AG04449 (cell line): ENCODE measurements at regions not wholly inside any gene's neighbourhood (a gene's known extent, or its start where the extent isn't known, plus 50 kb on each side); places are given as distances from the start of the nearest gene placed in this dataset.

Experiments used
- CTCF ChIA-PET: fragments of 350-600 bp; formaldehyde crosslinking; extraction: SDS; loops from one replicate; lab custom pipeline; 2021; ENCODE audit warnings: antibody characterized with exemption; lab: Yijun Ruan, JAX
- POLR2A ChIA-PET: fragments of 400-600, 350-600 bp; formaldehyde crosslinking; extraction: SDS; loops from one replicate; lab custom pipeline; 2020; ENCODE audit warnings: antibody characterized with exemption, inconsistent platforms; lab: Yijun Ruan, JAX
- DNase-seq: peaks from one replicate; pipeline ENCODE4 v3.0.0-alpha.2; 2010; ENCODE audit warnings: low read depth, low spot score
- H3K4me3 ChIP-seq: 2 replicates; pipeline ENCODE4 v1.5.1; 2011; ENCODE audit warnings: low read depth, mild to moderate bottlenecking, control low read depth, low read length
- TF ChIP-seq, protein P1 (sequence below): IDR thresholded peaks from one replicate; pipeline ENCODE4 v1.5.1; 2011; ENCODE audit warnings: mild to moderate bottlenecking, moderate library complexity, low read length, control low read depth, inconsistent platforms; ENCODE audit not compliant: insufficient read depth; ENCODE audit errors: missing control alignments

- ChIA-PET POLR2A (no interaction called here), CTCF (interaction anchor here (1.0 to 7.1 kb wide), 14 partner anchors 10 to 608 kb away, joined by 3 to 135 read pairs (median 11); a partner anchor contains a TSS)
- no peak for DNase-seq
- TF ChIP-seq, protein P1, sequence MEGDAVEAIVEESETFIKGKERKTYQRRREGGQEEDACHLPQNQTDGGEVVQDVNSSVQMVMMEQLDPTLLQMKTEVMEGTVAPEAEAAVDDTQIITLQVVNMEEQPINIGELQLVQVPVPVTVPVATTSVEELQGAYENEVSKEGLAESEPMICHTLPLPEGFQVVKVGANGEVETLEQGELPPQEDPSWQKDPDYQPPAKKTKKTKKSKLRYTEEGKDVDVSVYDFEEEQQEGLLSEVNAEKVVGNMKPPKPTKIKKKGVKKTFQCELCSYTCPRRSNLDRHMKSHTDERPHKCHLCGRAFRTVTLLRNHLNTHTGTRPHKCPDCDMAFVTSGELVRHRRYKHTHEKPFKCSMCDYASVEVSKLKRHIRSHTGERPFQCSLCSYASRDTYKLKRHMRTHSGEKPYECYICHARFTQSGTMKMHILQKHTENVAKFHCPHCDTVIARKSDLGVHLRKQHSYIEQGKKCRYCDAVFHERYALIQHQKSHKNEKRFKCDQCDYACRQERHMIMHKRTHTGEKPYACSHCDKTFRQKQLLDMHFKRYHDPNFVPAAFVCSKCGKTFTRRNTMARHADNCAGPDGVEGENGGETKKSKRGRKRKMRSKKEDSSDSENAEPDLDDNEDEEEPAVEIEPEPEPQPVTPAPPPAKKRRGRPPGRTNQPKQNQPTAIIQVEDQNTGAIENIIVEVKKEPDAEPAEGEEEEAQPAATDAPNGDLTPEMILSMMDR = no peak
- no peak overlapping the region for H3K4me3 ChIP-seq
Measured at GRCh38 chr6:27771235-27771634, 141.0 kb downstream of the OR2B2 start.

- CTCF ChIA-PET = interaction anchor here (1.0 to 7.1 kb wide), 9 partner anchors 10 to 644 kb away, joined by 3 to 135 read pairs (median 42); a partner anchor contains a TSS
- TF ChIP-seq, protein P1 = no peak
- no peak overlapping the region for H3K4me3 ChIP-seq
- no peak for DNase-seq
- POLR2A ChIA-PET = no interaction called here
Measured at GRCh38 chr6:27770724-27771123, 141.5 kb downstream of the OR2B2 start.

GRCh38 chr6:27768556-27768955 lies 143.6 kb downstream of the OR2B2 start:
- H3K4me3 ChIP-seq = no peak overlapping the region
- TF ChIP-seq, protein P1 = no peak
- ChIA-PET CTCF (interaction anchor here (3.0 to 7.1 kb wide), 3 partner anchors 14 to 127 kb away, joined by 16 to 132 read pairs (median 78); no protein-coding TSS in a partner anchor), POLR2A (no interaction called here)
- DNase-seq = no peak

- no peak overlapping the region for H3K4me3 ChIP-seq
- CTCF ChIA-PET = interaction anchor here (1.0 to 7.1 kb wide), 3 partner anchors 14 to 128 kb away, joined by 3 to 132 read pairs (median 16); no protein-coding TSS in a partner anchor
- DNase-seq = no peak
- TF ChIP-seq, protein P1 = no peak
- POLR2A ChIA-PET = no interaction called here
Measured at GRCh38 chr6:27767851-27768250, 144.3 kb downstream of the OR2B2 start.

- ChIA-PET POLR2A (no interaction called here), CTCF (interaction anchor here (1.2 kb wide), 1 partner anchor 30 kb away, joined by 3 read pairs; no protein-coding TSS in a partner anchor)
- no peak for DNase-seq
- no peak overlapping the region for H3K4me3 ChIP-seq
- TF ChIP-seq, protein P1 = no peak
Measured at GRCh38 chr6:27766405-27766804, 145.8 kb downstream of the OR2B2 start.

GRCh38 chr6:27765028-27765590 lies 147.1 kb downstream of the OR2B2 start:
- TF ChIP-seq, protein P1 = no peak
- DNase-seq = no peak
- POLR2A ChIA-PET = no interaction called here
- CTCF ChIA-PET = interaction anchor here (1.0 to 1.1 kb wide), 2 partner anchors 9 to 11 kb away, joined by 3 read pairs; no protein-coding TSS in a partner anchor
- no peak overlapping the region for H3K4me3 ChIP-seq
